ENCODE measurements at regions not wholly inside any gene's neighbourhood (a gene's known extent, or its start where the extent isn't known, plus 50 kb on each side); places are given as distances from the start of the nearest gene placed in this dataset.

DNA sequence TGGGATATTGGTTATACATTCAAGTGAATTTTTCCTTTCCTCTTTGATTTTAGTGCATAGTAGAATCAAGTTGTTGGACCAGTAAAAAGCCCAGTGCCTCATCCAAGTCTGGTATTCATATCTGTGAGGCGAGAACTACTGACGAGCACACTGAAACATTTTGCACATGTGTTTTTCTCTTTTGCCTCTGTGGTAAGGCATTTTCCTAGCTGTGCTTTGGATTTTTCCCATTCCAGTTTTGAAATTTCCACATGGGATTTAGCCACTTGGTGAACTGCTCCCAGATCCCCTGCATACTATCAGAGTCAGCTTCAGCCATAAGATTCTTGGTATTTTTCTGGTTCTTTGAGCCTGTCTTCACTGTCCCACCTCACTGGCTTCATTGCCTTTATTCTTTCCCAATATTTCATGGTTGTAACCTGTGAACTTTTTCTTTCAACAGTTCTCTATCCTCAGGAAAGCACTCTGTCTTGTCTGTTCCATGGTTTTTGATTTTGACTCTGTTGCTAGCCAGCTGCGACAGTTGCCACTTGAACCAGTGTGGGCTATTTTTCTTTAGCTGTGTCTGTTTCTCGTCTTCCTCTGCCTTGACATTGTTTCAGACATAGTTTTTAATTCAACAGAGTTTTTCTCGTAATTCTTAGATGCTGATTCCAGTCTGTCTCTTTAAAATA lies 239.0 kb downstream of the REEP3 start:
- no peaks in the 10 kb centered on the region for H3K4me1 ChIP-seq (ENCODE audit: insufficient read depth, insufficient read length)
- no peak overlapping the region for H3K9ac ChIP-seq (ENCODE audit: insufficient read length, low read depth)
- no peak for DNase-seq (ENCODE audit: low read depth, low spot score)
- TF ChIP-seq ZNF274 (IDR thresholded peaks at IDR 0.05; ENCODE audit: low read depth, low read length): no peak
- no peak for TF ChIP-seq SUZ12 (IDR thresholded peaks at IDR 0.05; ENCODE audit: extremely low read depth, insufficient read depth, insufficient read length)
- TF ChIP-seq YY1 (IDR thresholded peaks at IDR 0.05; ENCODE audit: insufficient read depth, insufficient read length): no peak
- H3K36me3 ChIP-seq (ENCODE audit: insufficient read depth, insufficient read length, low read length): no peaks in the 10 kb centered on the region
- H3K9me3 ChIP-seq (ENCODE audit: insufficient read depth, low read length): no peaks in the 10 kb centered on the region
- no peaks in the 10 kb centered on the region for H3K27me3 ChIP-seq (ENCODE audit: insufficient read depth, insufficient read length)
- H3K4me3 ChIP-seq (ENCODE audit: insufficient read length, low read depth): no peak overlapping the region

DNA sequence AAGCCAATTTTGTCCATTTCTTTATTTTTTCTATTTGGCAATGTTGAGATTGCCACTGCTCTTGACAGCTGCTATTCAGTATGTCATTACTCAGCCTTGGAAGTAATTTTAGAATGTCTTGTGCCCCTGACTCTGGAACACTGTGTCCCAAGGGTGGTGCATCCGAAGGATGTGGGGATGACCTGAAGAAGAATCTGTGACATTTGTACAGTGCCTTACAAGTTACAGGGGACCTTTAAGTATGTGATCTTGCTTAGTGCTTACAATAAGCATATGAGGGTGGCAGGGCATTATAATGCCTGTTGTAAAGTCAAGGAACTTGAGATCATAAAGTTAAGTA lies 239.5 kb downstream of the REEP3 start:
- Histone ChIP-seq H3K9me3 (ENCODE audit: insufficient read depth, low read length) (no peaks in the 10 kb centered on the region), H3K36me3 (ENCODE audit: insufficient read depth, insufficient read length, low read length) (no peaks in the 10 kb centered on the region), H3K4me1 (ENCODE audit: insufficient read depth, insufficient read length) (no peaks in the 10 kb centered on the region), H3K4me3 (ENCODE audit: insufficient read length, low read depth) (no peak overlapping the region), H3K9ac (ENCODE audit: insufficient read length, low read depth) (no peak overlapping the region), H3K27me3 (ENCODE audit: insufficient read depth, insufficient read length) (no peaks in the 10 kb centered on the region)
- no peak for DNase-seq (ENCODE audit: low read depth, low spot score)
- no peak for TF ChIP-seq SUZ12 (IDR thresholded peaks at IDR 0.05; ENCODE audit: extremely low read depth, insufficient read depth, insufficient read length)

DNA sequence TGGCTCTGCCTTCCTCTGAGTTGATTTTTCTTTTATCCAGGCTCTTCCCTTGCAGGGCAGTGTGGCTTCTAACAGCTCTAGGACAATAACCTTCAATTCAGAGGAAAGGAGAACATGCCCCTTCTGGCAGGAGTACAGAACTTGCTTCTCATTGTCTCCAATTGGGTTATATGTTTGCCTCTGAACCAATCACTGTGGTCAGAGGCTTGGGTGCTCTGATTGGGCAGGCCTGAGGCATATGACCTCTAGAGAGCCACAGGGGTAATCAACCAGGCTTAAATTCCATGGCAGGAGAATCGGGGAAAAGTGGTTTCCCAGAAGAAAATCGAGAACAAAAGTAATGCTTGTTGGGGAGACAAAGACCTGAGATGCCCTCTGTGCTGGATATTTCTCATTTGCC lies 240.0 kb downstream of the REEP3 start:
- Histone ChIP-seq H3K9ac (ENCODE audit: insufficient read length, low read depth) (no peak overlapping the region), H3K4me1 (ENCODE audit: insufficient read depth, insufficient read length) (no peaks in the 10 kb centered on the region), H3K9me3 (ENCODE audit: insufficient read depth, low read length) (no peaks in the 10 kb centered on the region), H3K36me3 (ENCODE audit: insufficient read depth, insufficient read length, low read length) (no peaks in the 10 kb centered on the region), H3K4me3 (ENCODE audit: insufficient read length, low read depth) (no peak overlapping the region), H3K27me3 (ENCODE audit: insufficient read depth, insufficient read length) (no peaks in the 10 kb centered on the region)
- no peak for DNase-seq (ENCODE audit: low read depth, low spot score)
- TF ChIP-seq ZNF274 (IDR thresholded peaks at IDR 0.05; ENCODE audit: low read depth, low read length) (no peak), SUZ12 (IDR thresholded peaks at IDR 0.05; ENCODE audit: extremely low read depth, insufficient read depth, insufficient read length) (no peak), YY1 (IDR thresholded peaks at IDR 0.05; ENCODE audit: insufficient read depth, insufficient read length) (no peak)

DNA sequence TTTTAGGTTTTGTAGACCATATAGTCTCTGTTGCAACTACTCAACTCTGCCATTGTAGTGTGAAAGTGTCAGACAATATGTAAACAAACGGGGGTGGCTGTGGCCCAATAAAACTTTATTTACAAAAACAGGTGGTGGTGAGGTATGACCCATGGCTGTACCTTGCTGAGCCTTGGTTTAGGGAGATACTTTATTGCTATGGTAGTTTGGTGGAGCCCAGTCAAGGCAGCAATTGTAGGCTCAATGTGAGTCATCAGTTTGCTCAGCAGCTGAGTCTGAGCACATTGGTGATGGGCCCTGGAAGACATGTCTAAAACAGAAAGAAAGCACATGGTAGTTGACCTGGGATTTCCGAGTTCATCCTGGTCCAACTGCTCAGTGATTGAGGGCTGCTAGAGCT lies 242.5 kb downstream of the REEP3 start:
- DNase-seq (ENCODE audit: low read depth, low spot score): no peak
- no peak for TF ChIP-seq YY1 (IDR thresholded peaks at IDR 0.05; ENCODE audit: insufficient read depth, insufficient read length)
- TF ChIP-seq SUZ12 (IDR thresholded peaks at IDR 0.05; ENCODE audit: extremely low read depth, insufficient read depth, insufficient read length): no peak
- TF ChIP-seq ZNF274 (IDR thresholded peaks at IDR 0.05; ENCODE audit: low read depth, low read length): no peak
- H3K4me1 ChIP-seq (ENCODE audit: insufficient read depth, insufficient read length): peaks cover 2% of the 10 kb centered on the region

DNA sequence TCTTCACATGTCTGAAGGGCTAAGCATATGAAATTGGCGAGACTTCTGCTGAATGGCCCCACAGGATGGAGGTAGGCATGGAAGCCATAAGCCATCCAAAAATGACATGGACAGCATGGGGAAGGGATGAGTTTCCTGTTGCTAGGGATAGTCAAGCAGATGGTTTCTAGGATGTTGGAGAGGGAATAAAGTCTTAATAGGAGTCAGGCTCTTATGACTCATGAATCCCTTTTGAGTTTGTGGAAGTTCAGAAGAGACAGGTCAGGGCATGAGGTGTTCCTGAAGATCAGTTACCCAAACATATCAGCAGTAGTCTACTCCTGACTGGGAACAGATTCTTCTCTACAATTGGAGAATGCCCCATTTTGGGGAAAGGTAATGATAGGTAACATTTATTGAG lies 243.9 kb downstream of the REEP3 start:
- TF ChIP-seq ZNF274 (IDR thresholded peaks at IDR 0.05; ENCODE audit: low read depth, low read length): no peak
- no peak for TF ChIP-seq YY1 (IDR thresholded peaks at IDR 0.05; ENCODE audit: insufficient read depth, insufficient read length)
- TF ChIP-seq SUZ12 (IDR thresholded peaks at IDR 0.05; ENCODE audit: extremely low read depth, insufficient read depth, insufficient read length): no peak
- no peaks in the 10 kb centered on the region for H3K27me3 ChIP-seq (ENCODE audit: insufficient read depth, insufficient read length)
- no peaks in the 10 kb centered on the region for H3K36me3 ChIP-seq (ENCODE audit: insufficient read depth, insufficient read length, low read length)
- peaks cover 2% of the 10 kb centered on the region for H3K4me1 ChIP-seq (ENCODE audit: insufficient read depth, insufficient read length)
- no peak overlapping the region for H3K4me3 ChIP-seq (ENCODE audit: insufficient read length, low read depth)
- no peaks in the 10 kb centered on the region for H3K9me3 ChIP-seq (ENCODE audit: insufficient read depth, low read length)
- no peak overlapping the region for H3K9ac ChIP-seq (ENCODE audit: insufficient read length, low read depth)
- no peak for DNase-seq (ENCODE audit: low read depth, low spot score)

More for the DNA sequence above, 242.5 kb downstream of the REEP3 start:
- Histone ChIP-seq H3K27me3 (ENCODE audit: insufficient read depth, insufficient read length) (no peaks in the 10 kb centered on the region), H3K4me3 (ENCODE audit: insufficient read length, low read depth) (no peak overlapping the region), H3K36me3 (ENCODE audit: insufficient read depth, insufficient read length, low read length) (no peaks in the 10 kb centered on the region), H3K9me3 (ENCODE audit: insufficient read depth, low read length) (no peaks in the 10 kb centered on the region), H3K9ac (ENCODE audit: insufficient read length, low read depth) (no peak overlapping the region)

DNA sequence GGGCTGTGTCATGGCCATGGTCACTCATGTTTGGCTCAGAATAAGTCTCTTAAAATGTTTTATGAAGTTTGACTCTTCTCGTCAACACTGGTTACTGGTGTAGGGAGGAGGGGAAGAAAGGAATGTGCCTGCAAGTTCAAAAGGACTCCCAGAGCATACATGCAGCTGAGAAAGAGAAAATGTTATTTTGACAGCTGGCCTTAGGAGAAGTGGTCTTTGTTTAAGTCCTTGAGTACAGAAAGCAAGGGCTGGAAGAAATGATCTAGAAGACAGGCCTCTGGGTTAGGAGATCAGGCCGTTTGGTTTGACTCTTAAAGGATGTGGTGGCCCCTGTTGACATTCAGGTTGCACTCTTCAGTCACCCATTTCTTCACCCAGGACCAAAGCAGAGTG lies 245.5 kb downstream of the REEP3 start:
- H3K9me3 ChIP-seq (ENCODE audit: insufficient read depth, low read length): no peaks in the 10 kb centered on the region
- H3K9ac ChIP-seq (ENCODE audit: insufficient read length, low read depth): no peak overlapping the region
- H3K36me3 ChIP-seq (ENCODE audit: insufficient read depth, insufficient read length, low read length): no peaks in the 10 kb centered on the region
- no peak overlapping the region for H3K4me3 ChIP-seq (ENCODE audit: insufficient read length, low read depth)
- no peaks in the 10 kb centered on the region for H3K27me3 ChIP-seq (ENCODE audit: insufficient read depth, insufficient read length)
- TF ChIP-seq YY1 (IDR thresholded peaks at IDR 0.05; ENCODE audit: insufficient read depth, insufficient read length): no peak
- no peak for TF ChIP-seq SUZ12 (IDR thresholded peaks at IDR 0.05; ENCODE audit: extremely low read depth, insufficient read depth, insufficient read length)
- no peak for TF ChIP-seq ZNF274 (IDR thresholded peaks at IDR 0.05; ENCODE audit: low read depth, low read length)
- no peak for DNase-seq (ENCODE audit: low read depth, low spot score)
- peaks cover 2% of the 10 kb centered on the region for H3K4me1 ChIP-seq (ENCODE audit: insufficient read depth, insufficient read length)

DNA sequence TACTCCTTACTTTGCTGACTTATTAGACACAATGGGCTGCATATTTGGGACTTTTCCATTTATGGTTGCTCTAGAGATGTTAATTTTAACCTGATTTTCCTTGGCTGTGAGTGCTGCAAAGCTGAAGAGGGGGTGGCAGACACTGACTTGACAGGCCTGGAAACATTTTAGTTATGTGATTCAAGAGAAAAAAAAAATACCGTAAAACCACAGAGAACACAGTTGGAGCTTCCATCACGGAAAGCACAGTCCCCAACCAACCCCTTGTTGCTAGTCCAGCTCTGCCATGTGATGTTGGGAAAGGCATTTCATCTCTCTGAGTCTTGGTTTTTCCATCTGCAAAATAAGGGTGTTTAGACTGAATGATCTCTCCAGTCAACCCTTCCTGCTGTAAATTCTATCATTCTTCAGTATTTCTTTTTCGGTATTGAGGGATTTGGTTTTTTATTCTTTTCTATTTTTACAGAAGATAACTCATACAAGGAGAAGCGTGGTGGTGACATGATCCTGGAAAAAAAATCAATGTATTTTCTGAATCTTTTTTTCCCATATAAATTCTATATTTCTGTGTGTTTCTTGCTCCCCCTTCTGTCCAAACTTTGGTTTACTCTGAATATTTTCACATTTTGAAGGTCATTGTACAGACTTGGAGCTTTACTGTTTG lies 246.1 kb downstream of the REEP3 start:
- Histone ChIP-seq H3K4me3 (ENCODE audit: insufficient read length, low read depth) (no peak overlapping the region), H3K27me3 (ENCODE audit: insufficient read depth, insufficient read length) (no peaks in the 10 kb centered on the region), H3K9ac (ENCODE audit: insufficient read length, low read depth) (no peak overlapping the region), H3K4me1 (ENCODE audit: insufficient read depth, insufficient read length) (peaks cover 2% of the 10 kb centered on the region), H3K36me3 (ENCODE audit: insufficient read depth, insufficient read length, low read length) (no peaks in the 10 kb centered on the region), H3K9me3 (ENCODE audit: insufficient read depth, low read length) (no peaks in the 10 kb centered on the region)
- TF ChIP-seq YY1 (IDR thresholded peaks at IDR 0.05; ENCODE audit: insufficient read depth, insufficient read length) (no peak), ZNF274 (IDR thresholded peaks at IDR 0.05; ENCODE audit: low read depth, low read length) (no peak), SUZ12 (IDR thresholded peaks at IDR 0.05; ENCODE audit: extremely low read depth, insufficient read depth, insufficient read length) (no peak)
- DNase-seq (ENCODE audit: low read depth, low spot score): no peak

Measured in NT2/D1 (cell line).